Upper lobe of left lung (tissue), 4 donors: ENCODE measurements at regions not wholly inside any gene's neighbourhood (a gene's known extent, or its start where the extent isn't known, plus 50 kb on each side); places are given as distances from the start of the nearest gene placed in this dataset.

Source experiments
- CTCF ChIP-seq, 6 experiments: fragments of 450-650 bp in 4 of 6; fragments of 200-600 bp in 2 of 6; sonication (generic) in 2 of 6; IDR thresholded peaks; one replicate each; pipeline ENCODE4 v1.5.1; 2016 to 2019; ENCODE audit warnings: antibody characterized with exemption in 6 of 6
- EP300 ChIP-seq, 4 donors: sonication (generic); formaldehyde crosslinking; IDR thresholded peaks; one replicate each; pipeline ENCODE4 v1.5.1; 2017; ENCODE audit warnings: antibody characterized with exemption in 4 of 4, control low read depth in 2 of 4
- POLR2A ChIP-seq, 4 donors: fragments of 450-650 bp; IDR thresholded peaks; one replicate each; pipeline ENCODE4 v1.5.1; 2016 to 2017; ENCODE audit warnings: antibody characterized with exemption in 4 of 4, mild to moderate bottlenecking in 2 of 4

- TF ChIP-seq CTCF (IDR thresholded peaks at IDR 0.05) (no peak), POLR2A (IDR thresholded peaks at IDR 0.05) (no peak), EP300 (IDR thresholded peaks at IDR 0.05) (no peak)
These were observed 174.6 kb upstream of the PLPP4 start for GRCh38 chr10:120282421-120282820.
